NOMO-1 treated with dmso at 0.1 percent for 144 hours (cell line): ENCODE measurements at regions not wholly inside any gene's neighbourhood (a gene's known extent, or its start where the extent isn't known, plus 50 kb on each side); places are given as distances from the start of the nearest gene placed in this dataset.
"Not testable (repeated sequence)": the region's sequence is repeated elsewhere in the genome, so short reads cannot be mapped to it uniquely, and the experiment has no call there.

Source experiments
- DNase-seq: peaks from one replicate; lab custom pipeline; 2025; ENCODE audit not compliant: unreplicated experiment; lab: John Stamatoyannopoulos, UW

DNA sequence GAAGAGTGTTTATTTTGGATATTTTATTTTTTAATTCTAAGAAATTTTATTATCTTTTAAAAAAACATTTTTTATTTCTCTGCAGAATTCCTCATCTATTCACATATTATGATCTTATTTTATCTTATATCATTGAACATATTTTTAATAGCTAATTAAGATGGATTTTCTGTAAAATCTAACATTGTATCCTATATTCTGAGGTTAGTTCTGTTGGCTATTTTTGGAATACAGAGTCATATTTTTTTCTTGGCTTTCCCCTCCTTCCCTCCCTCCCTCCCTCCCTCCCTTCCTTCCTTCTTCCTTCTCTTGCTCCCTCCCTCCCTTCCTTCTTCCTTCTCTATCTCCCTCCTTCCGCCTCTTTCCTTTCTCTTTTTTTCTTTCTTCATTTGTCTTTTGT is 2326.6 kb upstream of the RAG2 start:
- DNase-seq = no peak

DNA sequence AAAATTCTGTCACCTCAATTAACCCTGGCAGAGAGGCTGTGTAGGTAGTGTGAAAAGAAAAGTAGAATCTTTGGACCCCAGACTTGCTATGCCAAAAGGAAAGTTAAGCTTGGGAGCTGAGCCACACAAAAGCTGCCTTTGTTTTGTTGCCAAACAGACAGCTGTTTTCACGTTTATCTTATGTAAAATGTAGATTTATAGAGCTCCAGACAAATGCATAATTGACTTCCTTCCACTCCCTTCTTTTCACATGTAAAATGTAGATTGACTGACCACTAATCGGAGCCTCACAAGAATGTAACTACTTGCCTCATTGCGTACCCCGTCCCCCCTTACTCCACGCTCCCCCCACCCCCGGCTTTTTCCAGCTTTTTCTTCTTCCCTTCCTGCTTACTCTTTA is 2302.2 kb upstream of the RAG2 start:
- no peak for DNase-seq

DNA sequence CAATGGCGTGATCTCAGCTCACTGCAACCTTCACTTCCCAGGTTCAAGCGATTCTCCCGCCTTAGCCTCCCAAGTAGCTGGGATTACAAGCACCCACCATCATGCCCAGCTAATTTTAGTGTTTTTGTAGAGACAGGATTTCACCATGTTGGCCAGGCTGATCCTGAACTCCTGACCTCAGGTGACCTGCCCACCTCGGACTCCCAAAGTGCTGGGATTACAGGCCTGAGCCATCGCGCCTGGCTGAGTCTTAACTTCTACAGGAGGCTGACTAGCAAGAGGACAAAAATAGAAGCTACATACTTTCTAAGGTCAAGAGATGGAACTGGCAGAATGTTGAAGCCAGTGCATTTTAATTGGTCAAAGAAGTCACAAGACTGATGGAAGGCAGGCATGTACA is 2296.2 kb upstream of the RAG2 start:
- DNase-seq = not testable (repeated sequence)

DNA sequence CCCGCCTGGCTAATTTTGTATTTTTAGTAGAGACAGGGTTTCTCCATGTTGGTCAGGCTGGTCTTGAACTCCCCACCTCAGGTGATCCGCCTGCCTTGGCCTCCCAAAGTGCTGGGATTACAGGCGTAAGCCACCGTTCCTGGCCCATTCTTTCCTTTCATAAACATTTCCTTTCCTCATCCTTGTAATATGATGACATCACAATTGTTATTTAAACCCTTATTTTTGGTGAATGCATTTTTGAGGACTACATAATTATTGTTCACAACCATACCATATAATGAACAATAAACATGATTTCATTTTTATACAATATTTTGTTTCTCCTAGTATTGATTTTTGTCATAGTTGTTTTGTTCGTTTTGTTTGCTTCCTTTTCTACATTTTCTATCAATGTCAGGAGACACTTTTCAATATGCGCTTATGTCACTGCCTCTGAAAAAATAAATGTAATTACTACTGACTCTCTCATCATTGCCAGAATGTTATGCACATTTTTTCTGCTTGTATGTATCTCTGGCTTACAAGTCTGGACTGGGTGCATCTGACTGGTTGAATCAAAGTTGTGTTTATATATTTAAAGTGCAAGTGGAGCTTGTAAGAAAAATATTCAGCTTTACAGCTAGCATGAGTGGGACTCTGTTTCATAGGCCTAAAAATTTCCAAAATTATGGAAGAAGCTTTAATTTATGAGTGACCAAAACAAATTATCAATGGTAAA is 2286.3 kb upstream of the RAG2 start:
- no peak for DNase-seq

DNA sequence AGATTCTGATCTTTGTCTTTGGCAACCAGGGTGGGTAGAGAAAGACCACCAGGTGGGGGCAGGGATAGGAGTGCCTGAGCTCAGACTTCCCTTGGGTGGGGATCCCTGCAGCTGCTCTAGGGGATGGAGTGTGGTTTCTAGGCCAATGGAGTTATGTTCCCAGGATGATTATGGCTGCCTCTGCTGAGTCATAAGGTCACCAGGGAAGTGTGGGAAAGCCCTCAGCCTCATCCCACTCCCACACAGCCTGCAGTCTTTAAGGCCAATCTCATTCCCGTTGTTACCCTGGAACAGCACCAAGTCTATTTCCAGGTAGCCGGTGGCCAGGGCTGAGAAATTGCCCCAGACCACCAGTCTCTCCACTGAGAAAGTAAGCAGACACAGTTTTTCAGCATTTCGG is 2269.3 kb upstream of the RAG2 start:
- DNase-seq = no peak

DNA sequence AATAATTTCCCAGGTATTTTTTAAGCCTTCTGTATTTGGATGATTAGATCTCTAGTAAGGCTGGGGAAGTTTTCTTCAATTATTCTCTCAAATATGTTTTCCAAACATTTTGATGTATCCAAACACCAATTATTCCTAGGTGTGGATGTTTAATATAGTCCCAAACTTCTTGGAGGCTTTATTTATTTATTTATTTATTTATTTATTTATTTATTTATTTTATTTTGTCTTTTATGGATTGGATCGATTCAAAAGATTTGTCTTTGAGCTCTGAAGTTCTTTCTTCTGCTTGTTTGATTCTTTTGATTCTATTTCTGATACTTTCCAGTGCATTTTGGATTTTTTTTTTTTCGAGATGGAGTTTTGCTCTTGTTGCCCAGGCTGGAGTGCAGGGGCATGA is 2267.9 kb upstream of the RAG2 start:
- no peak for DNase-seq

DNA sequence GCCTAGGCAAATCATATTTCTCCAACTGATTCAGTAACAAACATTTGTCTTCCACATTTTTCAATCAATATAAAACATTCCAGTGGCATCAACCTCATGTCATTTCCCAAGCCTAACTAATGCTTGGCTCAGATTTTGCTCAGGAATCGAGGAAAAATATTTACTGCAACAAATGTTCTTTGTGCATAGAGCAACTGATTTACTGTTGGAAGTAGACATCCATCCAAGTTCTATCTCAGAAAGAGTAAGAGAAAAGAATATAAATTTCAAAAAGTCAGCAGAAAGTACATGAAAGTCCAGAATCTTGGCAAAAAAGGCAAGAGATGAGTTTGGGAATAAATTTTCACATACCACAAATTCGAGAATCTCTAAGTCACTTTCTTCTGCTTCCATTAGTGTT is 2245.0 kb upstream of the RAG2 start:
- no peak for DNase-seq

DNA sequence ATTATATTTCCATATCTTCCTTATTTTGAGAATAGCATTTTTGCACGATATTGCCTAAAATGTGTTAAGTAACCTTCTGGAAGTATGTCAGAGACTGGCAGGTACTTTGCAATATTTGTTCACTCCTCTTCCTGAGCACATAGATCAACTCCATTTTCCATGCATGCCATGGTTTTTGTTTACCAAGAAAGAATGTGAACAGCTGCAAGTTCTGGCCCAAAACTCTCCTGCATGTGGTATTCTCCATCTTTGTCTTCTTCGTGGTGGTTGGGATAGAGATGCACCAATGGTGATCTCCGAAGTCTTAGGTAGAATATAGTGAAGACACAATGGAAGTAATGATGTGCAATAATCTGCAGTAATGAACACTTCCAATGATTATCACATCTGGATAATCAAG is 2241.0 kb upstream of the RAG2 start:
- DNase-seq = no peak

DNA sequence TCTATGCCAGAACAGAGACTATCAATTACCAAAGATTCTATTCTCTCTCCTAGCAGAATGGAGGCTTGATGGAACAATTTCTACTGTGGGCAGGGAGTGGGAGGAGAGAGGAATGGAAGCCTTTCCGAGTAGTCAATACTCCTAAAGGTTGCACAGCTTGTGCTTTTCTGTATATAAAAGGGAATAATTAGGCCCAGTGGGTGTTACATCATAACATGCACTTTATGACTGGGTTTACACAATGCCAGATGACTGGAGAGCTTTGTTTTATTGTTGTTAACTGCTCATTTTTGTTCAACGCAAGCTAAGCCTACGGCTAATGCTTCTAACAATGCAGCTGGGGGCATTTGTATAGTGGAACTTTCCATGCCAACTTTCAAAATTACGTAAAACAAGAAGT is 2237.9 kb upstream of the RAG2 start:
- DNase-seq = no peak

DNA sequence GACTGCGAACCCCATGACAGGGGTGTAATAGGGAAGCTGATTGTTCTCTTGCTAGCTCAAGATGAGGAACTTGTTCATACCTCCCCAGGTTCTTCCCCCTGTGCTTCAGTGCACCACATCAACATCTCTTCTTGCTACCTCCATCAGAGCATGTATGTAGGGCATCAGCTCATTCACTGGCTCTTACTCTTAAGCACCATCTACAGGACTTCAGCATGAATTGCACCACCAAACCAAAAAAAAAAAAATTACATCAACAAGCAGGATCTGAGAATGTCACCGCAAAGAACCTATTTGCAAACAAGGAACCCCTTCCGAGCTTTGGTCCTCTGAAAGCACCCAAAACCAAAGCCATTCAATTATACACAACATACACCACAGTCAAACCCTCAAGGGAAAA is 2226.5 kb upstream of the RAG2 start:
- DNase-seq = peak; percentile 0

DNA sequence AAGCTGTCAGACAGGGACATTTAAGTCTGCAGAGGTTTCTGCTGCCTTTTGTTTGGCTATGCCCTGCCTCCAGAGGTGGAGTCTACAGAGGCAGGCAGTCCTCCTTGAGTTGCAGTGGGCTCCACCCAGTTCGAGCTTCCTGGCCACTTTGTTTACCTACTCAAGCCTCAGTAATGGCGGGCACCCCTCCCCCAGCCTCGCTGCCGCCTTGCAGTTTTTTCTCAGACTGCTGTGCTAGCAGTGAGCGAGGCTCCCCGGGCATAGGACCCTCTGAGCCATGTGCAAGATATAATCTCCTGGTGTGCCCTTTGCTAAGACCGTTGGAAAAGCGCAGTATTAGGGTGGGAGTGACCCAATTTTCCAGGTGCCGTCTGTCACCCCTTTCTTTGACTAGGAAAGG is 2223.8 kb upstream of the RAG2 start:
- DNase-seq = not testable (repeated sequence)

DNA sequence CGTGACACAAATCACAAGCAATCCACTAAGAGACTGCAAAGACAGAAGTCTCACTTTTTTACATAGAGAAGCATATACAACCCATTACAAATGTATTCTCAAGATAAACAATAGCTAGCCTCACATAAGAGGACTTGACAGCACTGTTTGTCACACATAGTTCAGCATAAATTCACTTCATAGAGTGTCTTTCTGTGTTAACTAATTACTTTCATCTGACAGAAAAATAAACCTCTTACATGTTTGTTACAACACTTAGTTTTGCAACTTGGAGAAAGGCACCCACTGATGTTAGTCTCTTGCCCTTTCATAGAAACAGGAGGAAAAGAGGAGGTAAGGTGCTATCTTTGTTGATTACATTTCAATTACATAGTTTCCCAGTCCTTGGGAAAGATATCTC is 2221.9 kb upstream of the RAG2 start:
- no peak for DNase-seq

DNA sequence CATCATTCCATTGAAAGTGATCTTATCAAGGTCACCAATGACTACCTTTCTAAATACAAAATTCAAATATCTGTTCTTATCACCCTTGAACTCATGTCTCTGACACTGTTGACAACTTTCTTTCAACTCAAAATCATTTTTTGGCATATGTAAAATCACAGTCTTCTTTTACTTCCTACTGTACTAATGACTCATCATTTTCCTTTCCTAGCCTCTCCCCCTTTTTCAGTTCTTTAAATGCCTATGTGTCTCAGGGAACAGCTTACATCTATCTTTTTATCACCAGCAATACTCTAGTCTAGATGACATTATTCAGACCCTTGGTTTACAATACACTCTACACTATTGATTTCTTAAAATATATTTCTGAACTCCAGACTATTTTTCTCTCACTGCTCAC is 2220.7 kb upstream of the RAG2 start:
- DNase-seq = no peak

DNA sequence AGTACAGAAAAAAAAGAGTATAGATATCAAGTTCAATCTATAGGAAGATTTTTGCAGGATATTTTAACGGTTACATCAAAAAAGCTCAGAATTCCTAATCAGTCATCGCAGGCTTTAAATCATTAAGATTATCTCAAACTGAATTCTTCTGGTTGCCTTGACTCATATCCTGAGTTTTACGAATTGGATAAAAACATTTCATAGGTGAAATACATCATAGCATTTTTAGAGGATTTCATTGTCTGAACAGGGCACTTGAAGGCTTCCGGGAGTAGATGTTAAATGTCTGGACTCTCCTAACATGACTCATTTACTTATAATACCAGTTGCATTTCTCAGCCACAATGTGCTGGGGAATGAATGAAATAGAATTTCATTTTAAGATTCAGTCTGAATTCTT is 2216.6 kb upstream of the RAG2 start:
- DNase-seq = no peak

DNA sequence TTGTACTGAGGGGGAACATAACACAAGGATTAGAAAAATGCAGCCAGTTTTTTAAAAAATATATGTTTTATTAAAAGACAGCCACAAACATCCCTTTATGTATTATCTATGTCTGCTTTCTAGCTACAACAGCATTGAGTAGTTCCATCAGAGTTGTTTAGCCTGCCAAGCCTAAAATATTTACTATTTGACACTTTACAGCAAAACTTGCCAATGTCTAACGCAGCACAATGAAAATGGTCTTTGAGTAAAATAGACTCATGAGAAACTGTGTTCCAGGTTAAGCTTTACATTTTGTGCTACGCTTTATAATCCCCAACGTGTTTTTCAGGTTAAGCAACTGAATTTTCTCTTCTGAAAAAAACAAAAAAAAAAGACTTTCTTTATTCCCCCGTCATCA is 2211.5 kb upstream of the RAG2 start:
- no peak for DNase-seq

DNA sequence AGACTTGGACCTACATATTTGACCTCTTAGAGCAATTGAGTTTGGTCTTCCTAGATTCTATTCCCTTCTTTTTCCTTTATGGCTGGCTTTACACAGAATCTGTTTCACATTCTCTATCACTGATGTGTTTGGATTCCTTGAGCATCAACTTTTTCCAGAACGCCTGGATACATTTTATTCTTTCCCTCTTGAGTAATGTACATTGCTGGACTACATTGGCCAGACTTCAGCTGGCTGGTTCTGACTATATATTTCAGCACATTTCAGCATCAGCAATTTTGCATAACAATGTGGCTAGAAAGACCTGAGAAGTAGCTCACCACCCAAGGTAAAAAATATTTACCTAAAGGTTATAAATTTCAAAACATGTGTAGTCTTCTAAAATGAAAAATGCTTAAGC is 2198.2 kb upstream of the RAG2 start:
- no peak for DNase-seq

DNA sequence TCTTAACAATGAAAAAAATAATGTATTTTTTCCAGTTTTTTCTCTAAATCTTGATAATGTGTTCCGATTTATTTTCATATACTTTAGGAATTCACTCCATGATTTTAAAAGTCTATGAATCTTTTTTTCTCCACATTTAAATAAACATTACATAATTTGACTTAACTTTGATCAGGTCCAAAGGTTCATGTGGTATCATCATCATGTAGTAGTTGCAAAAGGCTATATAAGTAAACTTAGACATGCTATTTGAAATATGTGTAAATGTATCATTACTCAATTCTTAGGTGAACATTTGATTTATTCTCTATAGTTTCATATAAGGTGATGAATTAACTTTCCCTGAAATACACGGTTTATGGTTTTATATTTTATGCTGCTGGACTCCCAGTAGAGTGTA is 2197.0 kb upstream of the RAG2 start:
- DNase-seq = no peak

DNA sequence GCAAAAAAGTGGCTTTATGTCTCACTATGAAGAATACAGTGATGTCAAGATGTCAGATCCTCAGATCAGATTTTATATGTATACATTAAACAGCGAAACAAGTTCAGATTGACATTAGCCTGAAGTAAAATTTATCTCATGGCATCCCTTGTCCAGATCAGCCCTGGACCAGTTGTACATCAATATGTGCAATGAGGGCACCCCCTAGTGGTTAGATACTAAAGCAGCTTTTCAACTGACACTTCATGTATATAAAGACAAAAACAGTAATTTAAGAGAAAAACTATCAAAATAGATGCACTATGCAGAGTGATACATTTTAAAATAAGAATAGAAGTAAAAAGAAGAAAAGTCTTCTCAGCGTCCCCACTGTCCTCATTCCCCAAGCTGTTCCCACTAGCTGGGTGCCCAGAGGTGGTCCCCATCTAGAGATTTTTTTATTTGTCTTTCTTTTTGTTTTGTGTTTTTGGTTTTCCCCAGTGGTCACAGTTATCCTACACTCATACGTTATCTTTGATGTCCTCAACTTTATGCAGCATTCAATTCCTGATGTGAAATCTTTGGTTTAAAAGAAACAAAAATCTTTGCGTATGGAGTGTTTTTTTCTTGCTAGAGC is 2193.4 kb upstream of the RAG2 start:
- DNase-seq = peak; percentile 26

DNA sequence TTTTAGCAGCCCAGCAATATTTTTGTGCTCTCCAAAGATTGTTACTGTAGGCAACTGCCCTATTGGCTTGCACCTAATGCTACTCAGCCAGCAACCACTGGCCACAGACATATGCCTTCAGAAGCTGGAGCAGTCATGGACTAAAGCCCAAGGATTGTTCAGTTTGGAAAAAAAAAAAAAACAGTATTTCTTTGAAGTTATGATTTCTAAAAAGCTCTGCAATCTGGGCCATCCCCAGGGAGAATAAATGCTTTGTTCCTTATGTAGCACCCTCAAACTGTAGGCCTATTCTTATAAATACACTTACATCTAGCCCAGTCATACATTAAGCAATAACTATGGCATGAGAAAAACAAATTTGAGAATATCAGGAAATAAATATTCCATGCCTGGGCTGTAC is 2190.5 kb upstream of the RAG2 start:
- DNase-seq = no peak

DNA sequence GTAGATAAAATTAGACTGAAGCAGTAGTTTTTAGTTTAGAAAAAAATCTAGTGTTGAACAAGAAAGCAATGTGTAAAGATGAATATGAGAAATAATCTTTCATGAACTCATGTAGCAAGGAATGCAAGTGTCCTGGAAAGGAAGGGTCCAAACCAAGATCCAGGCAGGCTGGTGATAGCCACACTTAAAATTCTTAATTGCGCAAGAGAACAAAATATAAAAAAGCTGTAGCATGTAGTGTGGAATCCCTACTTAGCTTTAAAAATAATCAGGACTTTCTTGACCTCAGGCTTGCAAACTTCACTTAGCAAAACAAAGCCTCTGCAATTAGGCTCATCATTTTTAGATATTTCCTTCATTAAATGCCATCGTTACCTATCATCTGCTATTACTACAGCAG is 2186.1 kb upstream of the RAG2 start:
- DNase-seq = no peak

DNA sequence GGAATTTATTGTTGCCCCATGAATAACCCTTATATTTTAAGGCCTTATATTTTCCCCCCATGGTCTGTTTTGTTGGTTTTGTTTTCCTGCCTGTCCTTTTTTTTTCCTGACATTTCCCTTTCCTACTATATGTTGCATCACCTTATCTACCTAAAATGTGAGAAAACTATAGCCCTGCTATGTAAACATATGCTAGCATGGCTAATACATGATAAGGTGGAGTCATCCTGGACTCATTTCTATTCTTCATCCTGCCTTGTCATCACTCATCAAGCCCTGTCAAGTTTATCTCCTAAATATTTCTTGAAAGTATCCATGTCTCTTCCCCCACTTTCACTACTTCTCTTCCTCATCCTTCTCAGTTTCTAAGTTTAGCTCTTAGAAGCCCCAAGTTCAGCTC is 2168.8 kb upstream of the RAG2 start:
- DNase-seq = no peak

DNA sequence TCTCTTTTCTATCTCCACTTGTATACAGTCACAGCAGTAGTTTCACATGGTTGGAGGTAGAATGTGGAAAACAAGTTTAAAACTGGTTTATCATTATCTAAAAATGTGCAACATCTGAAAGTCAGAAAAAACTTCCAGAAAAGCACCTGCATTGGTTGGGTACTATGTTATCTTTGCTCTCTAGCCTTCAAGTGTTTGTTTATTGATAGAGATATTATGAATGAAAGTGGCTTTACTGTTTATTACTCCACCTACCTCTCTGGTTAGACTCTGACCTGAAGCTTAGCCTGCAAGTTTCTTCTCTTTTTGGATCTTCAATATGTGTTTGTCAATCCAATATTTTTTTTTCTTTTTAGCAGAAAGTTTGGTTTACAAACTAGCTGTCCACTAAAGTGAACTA is 2161.4 kb upstream of the RAG2 start:
- no peak for DNase-seq

DNA sequence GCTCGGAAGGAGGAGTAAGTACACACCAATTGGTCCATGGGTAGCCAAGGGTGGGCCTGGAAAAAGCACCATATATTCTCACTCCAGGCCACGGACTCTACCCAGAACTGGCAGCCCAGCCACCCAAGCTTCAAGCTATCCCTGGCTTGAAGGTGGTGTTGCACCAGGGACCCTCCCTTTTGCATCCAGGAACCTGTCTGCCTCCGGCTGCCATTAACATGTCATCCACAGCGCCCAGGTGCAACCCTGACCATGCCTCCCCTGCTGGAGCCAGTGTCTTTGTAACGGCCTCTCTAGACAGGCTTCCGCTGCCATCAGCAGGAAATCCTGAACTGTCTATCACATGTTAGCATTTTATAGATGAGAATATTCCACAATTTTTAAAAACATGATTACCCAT is 2158.5 kb upstream of the RAG2 start:
- DNase-seq = no peak
